Loucy (cell line): ENCODE measurements at regions not wholly inside any gene's neighbourhood (a gene's known extent, or its start where the extent isn't known, plus 50 kb on each side); places are given as distances from the start of the nearest gene placed in this dataset.

ENCODE experiments used
- EZH2phosphoT487 ChIP-seq: fragments of 200-600 bp; IDR thresholded peaks from 2 replicates; pipeline ENCODE4 v1.6.1; 2018; ENCODE audit warnings: antibody characterized with exemption, mild to moderate bottlenecking, moderate library complexity, borderline replicate concordance
- TF ChIP-seq, protein P1 (sequence below): fragments of 200-600 bp; sonication (generic); conservative IDR thresholded peaks from 2 replicates; pipeline ENCODE4 v1.5.1; 2014; ENCODE audit warnings: mild to moderate bottlenecking, antibody characterized with exemption, low read length

DNA sequence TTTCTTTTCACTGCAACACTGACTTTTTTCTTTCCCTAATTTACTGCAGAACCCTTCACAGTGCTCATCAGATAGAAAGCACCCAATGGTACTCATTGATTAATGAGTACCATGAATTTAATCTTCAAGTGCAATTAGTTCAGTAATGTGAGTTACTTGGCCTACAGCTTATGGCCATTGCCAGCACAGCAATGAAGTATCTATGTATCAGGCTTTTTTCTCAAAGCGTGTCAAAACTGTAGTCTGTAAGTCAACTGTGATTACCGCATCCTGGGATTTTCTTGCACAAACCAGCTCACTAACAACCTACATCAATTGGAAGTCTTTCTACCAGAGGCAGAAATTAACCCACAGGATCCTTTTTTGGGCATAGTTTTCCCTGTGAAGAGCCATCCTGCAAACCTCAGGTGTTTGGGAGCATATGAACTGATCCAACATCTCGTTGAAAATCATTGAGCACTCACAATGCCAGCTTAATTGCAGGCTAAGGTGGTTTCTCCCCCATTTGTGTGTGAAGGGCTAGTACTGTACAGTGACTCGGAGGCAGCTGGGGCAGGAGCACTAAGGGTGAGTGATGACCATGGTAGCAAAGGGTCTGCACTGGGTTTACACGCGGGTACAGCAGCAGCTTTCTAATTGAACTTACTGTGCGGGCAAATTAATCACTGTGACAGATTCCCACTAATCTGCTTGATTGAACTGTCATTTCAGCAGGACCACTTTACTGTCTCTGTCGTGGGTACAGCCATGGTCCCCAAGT is 619.3 kb downstream of the SNAPC1 start:
- TF ChIP-seq, protein P1, sequence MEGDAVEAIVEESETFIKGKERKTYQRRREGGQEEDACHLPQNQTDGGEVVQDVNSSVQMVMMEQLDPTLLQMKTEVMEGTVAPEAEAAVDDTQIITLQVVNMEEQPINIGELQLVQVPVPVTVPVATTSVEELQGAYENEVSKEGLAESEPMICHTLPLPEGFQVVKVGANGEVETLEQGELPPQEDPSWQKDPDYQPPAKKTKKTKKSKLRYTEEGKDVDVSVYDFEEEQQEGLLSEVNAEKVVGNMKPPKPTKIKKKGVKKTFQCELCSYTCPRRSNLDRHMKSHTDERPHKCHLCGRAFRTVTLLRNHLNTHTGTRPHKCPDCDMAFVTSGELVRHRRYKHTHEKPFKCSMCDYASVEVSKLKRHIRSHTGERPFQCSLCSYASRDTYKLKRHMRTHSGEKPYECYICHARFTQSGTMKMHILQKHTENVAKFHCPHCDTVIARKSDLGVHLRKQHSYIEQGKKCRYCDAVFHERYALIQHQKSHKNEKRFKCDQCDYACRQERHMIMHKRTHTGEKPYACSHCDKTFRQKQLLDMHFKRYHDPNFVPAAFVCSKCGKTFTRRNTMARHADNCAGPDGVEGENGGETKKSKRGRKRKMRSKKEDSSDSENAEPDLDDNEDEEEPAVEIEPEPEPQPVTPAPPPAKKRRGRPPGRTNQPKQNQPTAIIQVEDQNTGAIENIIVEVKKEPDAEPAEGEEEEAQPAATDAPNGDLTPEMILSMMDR = no peak
- no peak for TF ChIP-seq EZH2phosphoT487
